IMR-90 (cell line): ENCODE measurements at regions not wholly inside any gene's neighbourhood (a gene's known extent, or its start where the extent isn't known, plus 50 kb on each side); places are given as distances from the start of the nearest gene placed in this dataset.

Source experiments
- ATAC-seq: fragments of 200-7000 bp; cut with Tn5 transposase; 2 replicates; pipeline ENCODE4 v1.9.1; 2020; ENCODE audit warnings: low read depth, mild to moderate bottlenecking, moderate library complexity
- BruUV-seq: library from RNA; stranded (reverse); fragments of 400-500 nt; replicated peaks from 2 replicates; lab custom pipeline; 2021; lab: Mats Ljungman, UMichigan
- CTCF ChIA-PET: fragments of 300-600 bp; formaldehyde crosslinking; extraction: SDS; loops from one replicate; lab custom pipeline; 2021; ENCODE audit warnings: antibody characterized with exemption; lab: Yijun Ruan, JAX
- POLR2A ChIA-PET: fragments of 300-600 bp; sonication (Branson Sonifier 250); formaldehyde crosslinking; loops from one replicate; lab custom pipeline; 2022; ENCODE audit warnings: antibody characterized with exemption; ENCODE audit not compliant: unreplicated experiment; lab: Charles Lee
- DNase-seq: peaks from one replicate; pipeline ENCODE4 v3.0.0; 2013
- H2AFZ ChIP-seq: replicated peaks from 2 replicates; pipeline ENCODE3; 2013; ENCODE audit warnings: low read length, mild to moderate bottlenecking; ENCODE audit not compliant: poor library complexity
- H2AK5ac ChIP-seq: 2 replicates; pipeline ENCODE4 v1.6.1; 2013; ENCODE audit warnings: low read depth, low read length, inconsistent platforms
- H2AK9ac ChIP-seq: replicated peaks from 2 replicates; pipeline ENCODE3; 2013; ENCODE audit warnings: mild to moderate bottlenecking, low read depth, low read length, moderate library complexity; ENCODE audit not compliant: poor library complexity
- H2BK120ac ChIP-seq: 2 replicates; pipeline ENCODE4 v1.6.1; 2013; ENCODE audit warnings: low read depth, low read length, inconsistent platforms
- H2BK15ac ChIP-seq: 3 replicates; pipeline ENCODE4 v1.6.1; 2013; ENCODE audit warnings: low read depth, low read length, inconsistent platforms
- H2BK20ac ChIP-seq: 2 replicates; pipeline ENCODE4 v1.6.1; 2013; ENCODE audit warnings: low read depth, mild to moderate bottlenecking, inconsistent platforms, low read length, moderate library complexity
- H2BK5ac ChIP-seq: 2 replicates; pipeline ENCODE4 v1.6.1; 2013; ENCODE audit warnings: mild to moderate bottlenecking, low read depth, low read length, inconsistent platforms; ENCODE audit not compliant: poor library complexity, severe bottlenecking
- H3K14ac ChIP-seq: replicated peaks from 2 replicates; pipeline ENCODE4 v1.6.1; 2013; ENCODE audit warnings: low read depth, low read length, inconsistent platforms
- H3K18ac ChIP-seq: 2 replicates; pipeline ENCODE4 v1.6.1; 2013; ENCODE audit warnings: low read depth, low read length, control low read depth
- H3K23ac ChIP-seq: 2 replicates; pipeline ENCODE4 v1.6.1; 2013; ENCODE audit warnings: low read depth, low read length, inconsistent platforms
- H3K27ac ChIP-seq: 2 replicates; pipeline ENCODE4 v1.5.1; 2013; ENCODE audit warnings: mild to moderate bottlenecking, control low read depth, low read length; ENCODE audit not compliant: insufficient read depth
- H3K27me3 ChIP-seq: 2 replicates; pipeline ENCODE4 v1.6.1; 2013; ENCODE audit warnings: low read length; ENCODE audit not compliant: control insufficient read depth, insufficient read depth
- H3K36me3 ChIP-seq: 2 replicates; pipeline ENCODE4 v1.6.1; 2013; ENCODE audit warnings: low read length, mixed read lengths; ENCODE audit not compliant: control insufficient read depth, insufficient read depth
- H3K4ac ChIP-seq: 2 replicates; pipeline ENCODE4 v1.6.1; 2013; ENCODE audit warnings: low read depth, low read length, inconsistent platforms
- H3K4me1 ChIP-seq: 2 replicates; pipeline ENCODE4 v1.6.1; 2013; ENCODE audit warnings: low read length, mixed read lengths; ENCODE audit not compliant: control insufficient read depth, insufficient read depth
- H3K4me2 ChIP-seq: 2 replicates; pipeline ENCODE4 v1.6.1; 2013; ENCODE audit warnings: low read depth, mild to moderate bottlenecking, control low read depth, low read length, moderate library complexity
- H3K4me3 ChIP-seq: 2 replicates; pipeline ENCODE4 v1.5.1; 2013; ENCODE audit warnings: low read depth, mild to moderate bottlenecking, control low read depth, low read length, moderate library complexity; ENCODE audit not compliant: insufficient read depth
- H3K56ac ChIP-seq: 2 replicates; pipeline ENCODE4 v1.6.1; 2013; ENCODE audit warnings: low read length, inconsistent platforms; ENCODE audit not compliant: insufficient read depth; ENCODE audit errors: extremely low read depth
- H3K79me1 ChIP-seq, 2 experiments: 2 replicates each; pipeline ENCODE4 v1.6.1; 2013; ENCODE audit warnings: low read length in 2 of 2, inconsistent platforms in 1 of 2, low read depth in 1 of 2
- H3K9ac ChIP-seq: 2 replicates; pipeline ENCODE4 v1.6.1; 2013; ENCODE audit warnings: low read depth, low read length, control low read depth
- H3K9me1 ChIP-seq: 2 replicates; pipeline ENCODE4 v1.6.1; 2013; ENCODE audit warnings: low read length, inconsistent platforms; ENCODE audit not compliant: insufficient read depth
- H3K9me3 ChIP-seq: 2 replicates; pipeline ENCODE4 v1.6.1; 2013; ENCODE audit warnings: low read length; ENCODE audit not compliant: control insufficient read depth, insufficient read depth
- H4K20me1 ChIP-seq: 2 replicates; pipeline ENCODE4 v1.6.1; 2013; ENCODE audit warnings: low read length, inconsistent platforms; ENCODE audit not compliant: insufficient read depth
- H4K5ac ChIP-seq: 2 replicates; pipeline ENCODE4 v1.6.1; 2013; ENCODE audit warnings: mild to moderate bottlenecking, low read depth, low read length, control low read depth
- H4K8ac ChIP-seq, 2 experiments: 2 replicates each; pipeline ENCODE4 v1.6.1; 2013; ENCODE audit warnings: low read depth in 2 of 2, low read length in 2 of 2, control low read depth in 1 of 2, inconsistent platforms in 1 of 2
- H4K91ac ChIP-seq: 2 replicates; pipeline ENCODE4 v1.6.1; 2013; ENCODE audit warnings: low read depth, low read length, inconsistent platforms; ENCODE audit not compliant: insufficient read depth
- BHLHE40 ChIP-seq: fragments of 150-350 bp; IDR thresholded peaks from 2 replicates; pipeline ENCODE4 v1.6.1; 2016; ENCODE audit warnings: mild to moderate bottlenecking, low read depth, low read length
- CEBPB ChIP-seq: IDR thresholded peaks from 2 replicates; pipeline ENCODE4 v1.6.1; 2012; ENCODE audit warnings: low read depth, low read length, improper control_type of control experiment
- CHD1 ChIP-seq: IDR thresholded peaks from 2 replicates; pipeline ENCODE4 v1.6.1; 2012; ENCODE audit warnings: low read depth, low read length, improper control_type of control experiment
- CTCF ChIP-seq: conservative IDR thresholded peaks from 2 replicates; pipeline ENCODE4 v1.5.1; 2012; ENCODE audit warnings: mild to moderate bottlenecking, low read depth, low read length, improper control_type of control experiment
- FOS ChIP-seq: fragments of 150-350 bp; IDR thresholded peaks from 2 replicates; pipeline ENCODE4 v1.6.1; 2016; ENCODE audit warnings: low read depth, low read length
- MAFK ChIP-seq: IDR thresholded peaks from 2 replicates; pipeline ENCODE4 v1.6.1; 2012; ENCODE audit warnings: low read depth, low read length, improper control_type of control experiment
- MAZ ChIP-seq: IDR thresholded peaks from 2 replicates; pipeline ENCODE4 v1.6.1; 2012; ENCODE audit warnings: low read depth, mild to moderate bottlenecking, low read length, improper control_type of control experiment, moderate library complexity, borderline replicate concordance
- MXI1 ChIP-seq: IDR thresholded peaks from 2 replicates; pipeline ENCODE4 v1.6.1; 2012; ENCODE audit warnings: low read depth, mild to moderate bottlenecking, low read length, moderate library complexity, borderline replicate concordance
- NFE2L2 ChIP-seq: fragments of 150-350 bp; IDR thresholded peaks from 2 replicates; pipeline ENCODE4 v1.6.1; 2016; ENCODE audit warnings: low read depth, mild to moderate bottlenecking, low read length
- POLR2A ChIP-seq: IDR thresholded peaks from 2 replicates; pipeline ENCODE4 v1.6.1; 2012; ENCODE audit warnings: mild to moderate bottlenecking, low read depth, low read length
- RAD21 ChIP-seq: IDR thresholded peaks from 2 replicates; pipeline ENCODE4 v1.6.1; 2012; ENCODE audit warnings: low read length, improper control_type of control experiment
- RCOR1 ChIP-seq: IDR thresholded peaks from 2 replicates; pipeline ENCODE4 v1.6.1; 2012; ENCODE audit warnings: mild to moderate bottlenecking, low read length, improper control_type of control experiment; ENCODE audit not compliant: insufficient replicate concordance
- RFX5 ChIP-seq: IDR thresholded peaks from 2 replicates; pipeline ENCODE4 v1.8.0; 2012; ENCODE audit warnings: low read depth, mild to moderate bottlenecking, low read length, moderate library complexity
- SMC3 ChIP-seq: fragments of 150-350 bp; IDR thresholded peaks from 2 replicates; pipeline ENCODE4 v1.6.1; 2016; ENCODE audit warnings: low read depth, mild to moderate bottlenecking, antibody characterized with exemption, low read length, moderate library complexity
- USF2 ChIP-seq: fragments of 150-350 bp; IDR thresholded peaks from 2 replicates; pipeline ENCODE4 v1.6.1; 2017; ENCODE audit warnings: mild to moderate bottlenecking, antibody characterized with exemption, low read length, low read depth
- WGBS, 2 experiments: methylation state at CpG; one replicate each; pipeline versions ENCODE4 v1.1.5 to v1.1.7; 2013; ENCODE audit warnings: missing lambda C conversion rate in 2 of 2; ENCODE audit not compliant: insufficient read length in 1 of 2; ENCODE audit errors: extremely low coverage in 2 of 2; 5-methylcytosine and 5-hydroxymethylcytosine counted together
- dilution Hi-C: fragments of 300-500 bp; cut with HindIII; formaldehyde crosslinking; loops from one replicate; pipeline ENCODE4 v1.14.3; 2018; ENCODE audit warnings: low sequenced_read_pairs; ENCODE audit not compliant: unreplicated experiment
- in situ Hi-C: fragments of 300-500 bp; cut with MboI; formaldehyde crosslinking; loops from 3 replicates; pipeline ENCODE4 v1.14.3; 2019; ENCODE audit warnings: low sequenced_read_pairs, inconsistent platforms, mixed read lengths
- intact Hi-C: fragments of 100-400 bp; cut with micrococcal nuclease; formaldehyde crosslinking; loops from 2 replicates; pipeline ENCODE4 v1.10.0; 2022
- TF ChIP-seq, protein P1 (sequence below): fragments of 150-350 bp; IDR thresholded peaks from 2 replicates; pipeline ENCODE4 v1.6.1; 2016; ENCODE audit warnings: low read depth, mild to moderate bottlenecking, low read length, moderate library complexity, borderline replicate concordance

DNA sequence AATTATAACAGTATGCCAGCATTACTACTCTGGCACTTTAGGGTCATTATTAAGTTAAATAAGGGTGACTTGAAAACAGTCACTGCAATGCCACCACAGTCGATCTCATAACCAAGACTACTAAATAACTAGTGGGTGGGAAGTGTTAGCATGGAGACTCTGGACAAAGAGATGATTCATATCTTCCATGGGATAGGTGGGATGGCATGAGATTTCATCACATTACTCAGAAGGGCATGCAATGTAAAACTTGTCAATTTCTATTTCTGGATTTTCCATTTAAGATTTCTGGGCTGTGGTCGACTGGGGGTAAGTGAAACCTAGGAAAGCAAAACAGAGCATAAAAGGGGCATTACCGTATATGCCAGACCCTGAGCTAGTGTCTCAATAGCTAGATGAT, 538.9 kb upstream of the GRM7 start:
- no peak overlapping the region for H3K4me3 ChIP-seq
- no peak overlapping the region for H3K9ac ChIP-seq
- POLR2A ChIA-PET = no interaction called here
- no peak overlapping the region for H2BK120ac ChIP-seq
- H2AK9ac ChIP-seq = no peak overlapping the region
- WGBS, 2 experiments = 24% methylated on average over 2 of the region's 3 CpGs; no CpG with 5 or more reads in 1 of the 2 experiments
- CTCF ChIA-PET = no interaction called here
- no peak overlapping the region for H4K8ac ChIP-seq
- no peak overlapping the region for H2BK5ac ChIP-seq
- peaks cover 2% of the 10 kb centered on the region for H3K9me3 ChIP-seq
- H3K27ac ChIP-seq = no peak overlapping the region
- no peak overlapping the region for H3K56ac ChIP-seq
- in situ Hi-C loops = no loop called here
- H3K14ac ChIP-seq = no peak overlapping the region
- H3K4ac ChIP-seq = no peak overlapping the region
- H2AFZ ChIP-seq = no peak overlapping the region
- no peaks in the 10 kb centered on the region for H3K79me1 ChIP-seq
- no peaks in the 10 kb centered on the region for H3K27me3 ChIP-seq
- ATAC-seq (no peak), DNase-seq (no peak)
- no peak overlapping the region for H3K4me2 ChIP-seq
- H3K36me3 ChIP-seq = no peaks in the 10 kb centered on the region
- H3K9me1 ChIP-seq = no peaks in the 10 kb centered on the region
- intact Hi-C loops = no loop called here
- no peak overlapping the region for H2BK20ac ChIP-seq
- H4K91ac ChIP-seq = no peak overlapping the region
- TF ChIP-seq FOS (no peak), MAFK (no peak), CEBPB (no peak), RAD21 (no peak), SMC3 (no peak), USF2 (no peak), RCOR1 (no peak), NFE2L2 (no peak), CTCF (no peak), RFX5 (no peak), POLR2A (no peak), MAZ (no peak), BHLHE40 (no peak), MXI1 (no peak), CHD1 (no peak)
- TF ChIP-seq, protein P1, sequence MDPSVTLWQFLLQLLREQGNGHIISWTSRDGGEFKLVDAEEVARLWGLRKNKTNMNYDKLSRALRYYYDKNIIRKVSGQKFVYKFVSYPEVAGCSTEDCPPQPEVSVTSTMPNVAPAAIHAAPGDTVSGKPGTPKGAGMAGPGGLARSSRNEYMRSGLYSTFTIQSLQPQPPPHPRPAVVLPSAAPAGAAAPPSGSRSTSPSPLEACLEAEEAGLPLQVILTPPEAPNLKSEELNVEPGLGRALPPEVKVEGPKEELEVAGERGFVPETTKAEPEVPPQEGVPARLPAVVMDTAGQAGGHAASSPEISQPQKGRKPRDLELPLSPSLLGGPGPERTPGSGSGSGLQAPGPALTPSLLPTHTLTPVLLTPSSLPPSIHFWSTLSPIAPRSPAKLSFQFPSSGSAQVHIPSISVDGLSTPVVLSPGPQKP = no peak
- no peaks in the 10 kb centered on the region for H3K4me1 ChIP-seq
- no peak overlapping the region for H2AK5ac ChIP-seq
- H4K20me1 ChIP-seq = no peaks in the 10 kb centered on the region
- H3K23ac ChIP-seq = no peak overlapping the region
- dilution Hi-C loops = no loop called here
- no peak overlapping the region for H4K5ac ChIP-seq
- no peak overlapping the region for H2BK15ac ChIP-seq
- no TSS peak for BruUV-seq
- H3K18ac ChIP-seq = no peak overlapping the region
